ENCODE measurements at regions not wholly inside any gene's neighbourhood (a gene's known extent, or its start where the extent isn't known, plus 50 kb on each side); places are given as distances from the start of the nearest gene placed in this dataset.

GRCh38 chr3:78274475-78275065 lies 1234.7 kb downstream of the ROBO2 start:
- H3K27me3 ChIP-seq (ENCODE audit: control insufficient read depth, insufficient read depth, low read length), result no peaks in the 10 kb centered on the region
- H3K27ac ChIP-seq (ENCODE audit: low read length), result no peak overlapping the region
- H3K9me3 ChIP-seq (replicated peaks; ENCODE audit: control insufficient read depth, low read depth, low read length), result no peaks in the 10 kb centered on the region
- no peak for DNase-seq
- no peaks in the 10 kb centered on the region for H3K4me1 ChIP-seq (ENCODE audit: control insufficient read depth, insufficient read depth, low read length)
- H3K36me3 ChIP-seq (ENCODE audit: control insufficient read depth, insufficient read depth, low read length), result no peaks in the 10 kb centered on the region
- no peak overlapping the region for H3K4me3 ChIP-seq (ENCODE audit: low read length)
- no CpG with 5 or more reads among the region's 2 CpGs for WGBS (ENCODE audit: insufficient coverage)

GRCh38 chr3:78275420-78275852 lies 1235.5 kb downstream of the ROBO2 start:
- Histone ChIP-seq H3K4me1 (ENCODE audit: control insufficient read depth, insufficient read depth, low read length) (no peaks in the 10 kb centered on the region), H3K36me3 (ENCODE audit: control insufficient read depth, insufficient read depth, low read length) (no peaks in the 10 kb centered on the region), H3K9me3 (replicated peaks; ENCODE audit: control insufficient read depth, low read depth, low read length) (no peaks in the 10 kb centered on the region), H3K27ac (ENCODE audit: low read length) (no peak overlapping the region), H3K27me3 (ENCODE audit: control insufficient read depth, insufficient read depth, low read length) (no peaks in the 10 kb centered on the region), H3K4me3 (ENCODE audit: low read length) (no peak overlapping the region)
- 80% methylated on average over 1 of the region's 3 CpGs for WGBS (ENCODE audit: insufficient coverage)
- no peak for DNase-seq

GRCh38 chr3:78277220-78277619 lies 1237.3 kb downstream of the ROBO2 start:
- H3K4me1 ChIP-seq (ENCODE audit: control insufficient read depth, insufficient read depth, low read length), result no peaks in the 10 kb centered on the region
- H3K9me3 ChIP-seq (replicated peaks; ENCODE audit: control insufficient read depth, low read depth, low read length), result no peaks in the 10 kb centered on the region
- DNase-seq, result no peak
- H3K4me3 ChIP-seq (ENCODE audit: low read length), result no peak overlapping the region
- no peaks in the 10 kb centered on the region for H3K36me3 ChIP-seq (ENCODE audit: control insufficient read depth, insufficient read depth, low read length)
- H3K27me3 ChIP-seq (ENCODE audit: control insufficient read depth, insufficient read depth, low read length), result no peaks in the 10 kb centered on the region
- H3K27ac ChIP-seq (ENCODE audit: low read length), result no peak overlapping the region
- no CpG with 5 or more reads among the region's 2 CpGs for WGBS (ENCODE audit: insufficient coverage)

- Histone ChIP-seq H3K27ac (ENCODE audit: low read length) (no peak overlapping the region), H3K9me3 (replicated peaks; ENCODE audit: control insufficient read depth, low read depth, low read length) (no peaks in the 10 kb centered on the region), H3K27me3 (ENCODE audit: control insufficient read depth, insufficient read depth, low read length) (no peaks in the 10 kb centered on the region), H3K4me1 (ENCODE audit: control insufficient read depth, insufficient read depth, low read length) (no peaks in the 10 kb centered on the region), H3K36me3 (ENCODE audit: control insufficient read depth, insufficient read depth, low read length) (no peaks in the 10 kb centered on the region), H3K4me3 (ENCODE audit: low read length) (no peak overlapping the region)
- DNase-seq, result no peak
Observed at GRCh38 chr3:78277801-78278200, 1237.9 kb downstream of the ROBO2 start.

GRCh38 chr3:78279091-78279490 lies 1239.2 kb downstream of the ROBO2 start:
- WGBS (ENCODE audit: insufficient coverage), result no CpG with 5 or more reads among the region's 3 CpGs
- no peak overlapping the region for H3K4me3 ChIP-seq (ENCODE audit: low read length)
- H3K9me3 ChIP-seq (replicated peaks; ENCODE audit: control insufficient read depth, low read depth, low read length), result no peaks in the 10 kb centered on the region
- no peak for DNase-seq
- H3K27ac ChIP-seq (ENCODE audit: low read length), result no peak overlapping the region
- H3K36me3 ChIP-seq (ENCODE audit: control insufficient read depth, insufficient read depth, low read length), result no peaks in the 10 kb centered on the region
- H3K4me1 ChIP-seq (ENCODE audit: control insufficient read depth, insufficient read depth, low read length), result no peaks in the 10 kb centered on the region
- no peaks in the 10 kb centered on the region for H3K27me3 ChIP-seq (ENCODE audit: control insufficient read depth, insufficient read depth, low read length)

- DNase-seq, result no peak
- 78% methylated on average over 5 of the region's 6 CpGs for WGBS (ENCODE audit: insufficient coverage)
- H3K36me3 ChIP-seq (ENCODE audit: control insufficient read depth, insufficient read depth, low read length), result no peaks in the 10 kb centered on the region
Observed at GRCh38 chr3:78281381-78281780, 1241.5 kb downstream of the ROBO2 start.

GRCh38 chr3:78283994-78284393 lies 1244.1 kb downstream of the ROBO2 start:
- no CpG with 5 or more reads among the region's 2 CpGs for WGBS (ENCODE audit: insufficient coverage)
- Histone ChIP-seq H3K4me3 (ENCODE audit: low read length) (no peak overlapping the region), H3K27me3 (ENCODE audit: control insufficient read depth, insufficient read depth, low read length) (no peaks in the 10 kb centered on the region), H3K9me3 (replicated peaks; ENCODE audit: control insufficient read depth, low read depth, low read length) (no peaks in the 10 kb centered on the region), H3K27ac (ENCODE audit: low read length) (no peak overlapping the region), H3K4me1 (ENCODE audit: control insufficient read depth, insufficient read depth, low read length) (no peaks in the 10 kb centered on the region), H3K36me3 (ENCODE audit: control insufficient read depth, insufficient read depth, low read length) (no peaks in the 10 kb centered on the region)
- no peak for DNase-seq

More at GRCh38 chr3:78281381-78281780, 1241.5 kb downstream of the ROBO2 start:
- no peaks in the 10 kb centered on the region for H3K4me1 ChIP-seq (ENCODE audit: control insufficient read depth, insufficient read depth, low read length)
- no peaks in the 10 kb centered on the region for H3K27me3 ChIP-seq (ENCODE audit: control insufficient read depth, insufficient read depth, low read length)
- no peak overlapping the region for H3K27ac ChIP-seq (ENCODE audit: low read length)
- no peaks in the 10 kb centered on the region for H3K9me3 ChIP-seq (replicated peaks; ENCODE audit: control insufficient read depth, low read depth, low read length)
- H3K4me3 ChIP-seq (ENCODE audit: low read length), result no peak overlapping the region

- Histone ChIP-seq H3K36me3 (ENCODE audit: control insufficient read depth, insufficient read depth, low read length) (no peaks in the 10 kb centered on the region), H3K4me1 (ENCODE audit: control insufficient read depth, insufficient read depth, low read length) (no peaks in the 10 kb centered on the region), H3K9me3 (replicated peaks; ENCODE audit: control insufficient read depth, low read depth, low read length) (no peaks in the 10 kb centered on the region), H3K27me3 (ENCODE audit: control insufficient read depth, insufficient read depth, low read length) (no peaks in the 10 kb centered on the region), H3K4me3 (ENCODE audit: low read length) (no peak overlapping the region), H3K27ac (ENCODE audit: low read length) (no peak overlapping the region)
- no peak for DNase-seq
- 76% methylated on average over 4 of the region's 6 CpGs for WGBS (ENCODE audit: insufficient coverage)
Observed at GRCh38 chr3:78285032-78285728, 1245.3 kb downstream of the ROBO2 start.

GRCh38 chr3:78287085-78287484 lies 1247.2 kb downstream of the ROBO2 start:
- no peaks in the 10 kb centered on the region for H3K27me3 ChIP-seq (ENCODE audit: control insufficient read depth, insufficient read depth, low read length)
- no peak overlapping the region for H3K27ac ChIP-seq (ENCODE audit: low read length)
- no peaks in the 10 kb centered on the region for H3K36me3 ChIP-seq (ENCODE audit: control insufficient read depth, insufficient read depth, low read length)
- no peak overlapping the region for H3K4me3 ChIP-seq (ENCODE audit: low read length)
- DNase-seq, result no peak
- no peaks in the 10 kb centered on the region for H3K4me1 ChIP-seq (ENCODE audit: control insufficient read depth, insufficient read depth, low read length)
- no peaks in the 10 kb centered on the region for H3K9me3 ChIP-seq (replicated peaks; ENCODE audit: control insufficient read depth, low read depth, low read length)

- Histone ChIP-seq H3K4me3 (ENCODE audit: low read length) (no peak overlapping the region), H3K4me1 (ENCODE audit: control insufficient read depth, insufficient read depth, low read length) (no peaks in the 10 kb centered on the region), H3K36me3 (ENCODE audit: control insufficient read depth, insufficient read depth, low read length) (no peaks in the 10 kb centered on the region), H3K27ac (ENCODE audit: low read length) (no peak overlapping the region), H3K27me3 (ENCODE audit: control insufficient read depth, insufficient read depth, low read length) (no peaks in the 10 kb centered on the region), H3K9me3 (replicated peaks; ENCODE audit: control insufficient read depth, low read depth, low read length) (no peaks in the 10 kb centered on the region)
- no peak for DNase-seq
- WGBS (ENCODE audit: insufficient coverage), result no CpG with 5 or more reads among the region's 3 CpGs
Observed at GRCh38 chr3:78293284-78293683, 1253.4 kb downstream of the ROBO2 start.

GRCh38 chr3:78304115-78304514 lies 1264.2 kb downstream of the ROBO2 start:
- no peak for DNase-seq
- 81% methylated on average over 2 of the region's 2 CpGs for WGBS (ENCODE audit: insufficient coverage)
- Histone ChIP-seq H3K36me3 (ENCODE audit: control insufficient read depth, insufficient read depth, low read length) (no peaks in the 10 kb centered on the region), H3K9me3 (replicated peaks; ENCODE audit: control insufficient read depth, low read depth, low read length) (no peaks in the 10 kb centered on the region), H3K4me3 (ENCODE audit: low read length) (no peak overlapping the region), H3K27ac (ENCODE audit: low read length) (no peak overlapping the region), H3K27me3 (ENCODE audit: control insufficient read depth, insufficient read depth, low read length) (no peaks in the 10 kb centered on the region), H3K4me1 (ENCODE audit: control insufficient read depth, insufficient read depth, low read length) (no peaks in the 10 kb centered on the region)

All from muscle of leg (tissue), 3 donors.